ENCODE measurements at regions not wholly inside any gene's neighbourhood (a gene's known extent, or its start where the extent isn't known, plus 50 kb on each side); places are given as distances from the start of the nearest gene placed in this dataset.

DNA sequence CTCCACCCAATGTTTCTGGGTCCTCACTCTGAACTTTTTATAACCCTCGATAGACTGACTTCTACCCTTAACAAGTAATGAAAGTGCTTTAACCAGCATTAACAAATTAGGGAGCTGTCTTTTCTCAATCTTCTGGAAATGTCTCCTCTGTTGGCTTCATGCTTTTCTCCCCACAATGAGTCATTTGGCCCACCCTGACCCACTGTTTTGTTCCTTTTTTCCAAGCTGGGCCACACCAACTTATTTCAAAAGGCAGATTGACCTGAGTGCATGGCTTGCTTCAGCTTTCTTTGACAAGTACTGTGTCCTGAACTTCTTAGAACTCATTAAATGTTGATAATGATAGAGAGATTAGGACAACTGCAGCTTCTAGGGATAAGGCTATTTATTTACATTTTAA is 199.6 kb upstream of the SEMA6D start:
- TF ChIP-seq, protein P1, sequence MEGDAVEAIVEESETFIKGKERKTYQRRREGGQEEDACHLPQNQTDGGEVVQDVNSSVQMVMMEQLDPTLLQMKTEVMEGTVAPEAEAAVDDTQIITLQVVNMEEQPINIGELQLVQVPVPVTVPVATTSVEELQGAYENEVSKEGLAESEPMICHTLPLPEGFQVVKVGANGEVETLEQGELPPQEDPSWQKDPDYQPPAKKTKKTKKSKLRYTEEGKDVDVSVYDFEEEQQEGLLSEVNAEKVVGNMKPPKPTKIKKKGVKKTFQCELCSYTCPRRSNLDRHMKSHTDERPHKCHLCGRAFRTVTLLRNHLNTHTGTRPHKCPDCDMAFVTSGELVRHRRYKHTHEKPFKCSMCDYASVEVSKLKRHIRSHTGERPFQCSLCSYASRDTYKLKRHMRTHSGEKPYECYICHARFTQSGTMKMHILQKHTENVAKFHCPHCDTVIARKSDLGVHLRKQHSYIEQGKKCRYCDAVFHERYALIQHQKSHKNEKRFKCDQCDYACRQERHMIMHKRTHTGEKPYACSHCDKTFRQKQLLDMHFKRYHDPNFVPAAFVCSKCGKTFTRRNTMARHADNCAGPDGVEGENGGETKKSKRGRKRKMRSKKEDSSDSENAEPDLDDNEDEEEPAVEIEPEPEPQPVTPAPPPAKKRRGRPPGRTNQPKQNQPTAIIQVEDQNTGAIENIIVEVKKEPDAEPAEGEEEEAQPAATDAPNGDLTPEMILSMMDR (IDR thresholded peaks at IDR 0.05), result no peak
- no peak for ATAC-seq (ENCODE audit: poor library complexity)
- POLR2A ChIA-PET, result no interaction called here
- no peaks in the 10 kb centered on the region for H3K9me3 ChIP-seq (ENCODE audit: control insufficient read depth in 1 of 2, insufficient read depth in 1 of 2, low read length in 2 of 2)
- H3K4me3 ChIP-seq (ENCODE audit: low read length), result no peak overlapping the region
- H3K4me1 ChIP-seq (ENCODE audit: insufficient read depth, low read length), result no peaks in the 10 kb centered on the region
- Mint-ChIP-seq H3K9me3 (peaks cover 2% of the 10 kb centered on the region), H3K27ac (no peak overlapping the region), H3K4me3 (no peak overlapping the region), H3K36me3 (ENCODE audit: low read depth) (no peaks in the 10 kb centered on the region), H3K27me3 (no peaks in the 10 kb centered on the region), H3K4me1 (ENCODE audit: low read depth) (no peaks in the 10 kb centered on the region)
- H3K36me3 ChIP-seq (ENCODE audit: insufficient read depth, low read length), result no peaks in the 10 kb centered on the region
- no peak overlapping the region for H3K27ac ChIP-seq (ENCODE audit: low read depth in 1 of 2, low read length in 2 of 2)
- H3K27me3 ChIP-seq (ENCODE audit: control insufficient read depth in 1 of 2, insufficient read depth in 2 of 2, low read length in 2 of 2), result no peaks in the 10 kb centered on the region
- intact Hi-C loops (cut with DNase I, micrococcal nuclease), result no loop called here
- DNase-seq, result no peak
- CTCF ChIA-PET, result no interaction called here

DNA sequence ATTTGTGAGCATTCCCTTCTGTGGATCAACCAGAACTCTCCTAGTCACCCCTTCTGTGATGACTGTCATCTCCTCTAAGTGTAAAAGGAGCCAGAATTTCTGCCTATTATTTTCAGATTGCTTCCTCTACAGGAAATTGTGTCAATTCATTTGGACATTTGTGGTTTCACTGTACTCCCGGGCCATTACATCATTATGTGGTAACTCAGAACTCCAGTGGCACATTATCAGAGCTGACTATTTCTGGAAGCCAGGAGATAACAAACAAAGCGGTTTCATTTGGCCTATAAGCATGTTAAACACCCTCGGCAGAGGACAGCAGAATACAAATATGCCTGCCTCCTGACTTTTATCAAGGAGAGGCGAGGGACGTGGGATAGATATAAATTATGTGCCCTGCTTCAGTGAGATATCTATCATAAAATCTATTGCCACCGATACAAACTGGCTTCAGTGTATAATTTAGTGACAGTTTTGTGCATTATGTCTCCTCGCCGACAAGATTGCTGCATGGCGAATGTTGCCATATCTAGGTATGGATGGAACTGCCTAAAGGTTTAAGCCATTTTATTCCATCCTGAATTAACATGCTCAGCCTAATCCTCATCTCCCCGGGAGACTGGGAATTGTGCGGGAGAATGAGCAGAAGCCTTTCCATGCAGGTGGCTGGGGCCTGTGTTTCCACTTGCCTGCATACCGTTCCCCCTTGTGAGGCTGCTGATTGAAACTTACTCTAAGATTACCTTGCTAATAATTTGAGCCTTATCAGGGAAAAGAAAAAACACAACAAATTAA is 193.4 kb upstream of the SEMA6D start:
- Mint-ChIP-seq H3K27ac (no peak overlapping the region), H3K9me3 (peaks cover 2% of the 10 kb centered on the region), H3K36me3 (ENCODE audit: low read depth) (no peaks in the 10 kb centered on the region), H3K4me1 (ENCODE audit: low read depth) (no peaks in the 10 kb centered on the region), H3K4me3 (no peak overlapping the region), H3K27me3 (no peaks in the 10 kb centered on the region)
- POLR2A ChIA-PET, result no interaction called here
- Histone ChIP-seq H3K4me1 (ENCODE audit: insufficient read depth, low read length) (no peaks in the 10 kb centered on the region), H3K9me3 (ENCODE audit: control insufficient read depth in 1 of 2, insufficient read depth in 1 of 2, low read length in 2 of 2) (peaks cover 0 to 4% of the 10 kb centered on the region in 2 experiments), H3K36me3 (ENCODE audit: insufficient read depth, low read length) (no peaks in the 10 kb centered on the region), H3K4me3 (ENCODE audit: low read length) (no peak overlapping the region), H3K27me3 (ENCODE audit: control insufficient read depth in 1 of 2, insufficient read depth in 2 of 2, low read length in 2 of 2) (no peaks in the 10 kb centered on the region), H3K27ac (ENCODE audit: low read depth in 1 of 2, low read length in 2 of 2) (no peak overlapping the region)
- TF ChIP-seq, protein P1 (IDR thresholded peaks at IDR 0.05), result no peak
- intact Hi-C loops (cut with DNase I, micrococcal nuclease), result no loop called here
- DNase-seq (peak in 1 of 14 experiments; percentile 8), ATAC-seq (ENCODE audit: poor library complexity) (no peak)
- CTCF ChIA-PET, result no interaction called here

DNA sequence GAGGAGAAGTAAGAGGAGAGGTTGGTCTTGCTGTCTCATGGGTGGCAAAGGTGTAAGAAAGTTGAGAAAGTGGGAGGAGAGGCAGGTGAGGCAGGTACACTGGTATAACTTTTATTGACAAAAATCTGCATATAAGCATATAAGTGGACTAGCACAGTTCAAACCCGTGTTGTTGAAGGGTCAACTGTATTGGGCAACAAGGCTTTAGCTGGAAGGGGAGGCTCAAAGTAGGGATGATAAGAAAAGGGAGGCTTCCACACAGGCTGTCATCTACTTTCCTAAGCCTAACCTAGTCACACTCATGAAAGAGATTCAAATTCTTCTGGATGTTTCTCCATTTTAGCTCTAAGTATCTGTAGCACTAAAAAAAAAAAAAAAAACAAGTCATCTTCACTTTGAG is 188.1 kb upstream of the SEMA6D start:
- H3K4me3 ChIP-seq (ENCODE audit: low read length), result no peak overlapping the region
- no peaks in the 10 kb centered on the region for H3K4me1 ChIP-seq (ENCODE audit: insufficient read depth, low read length)
- intact Hi-C loops (cut with DNase I, micrococcal nuclease), result no loop called here
- Mint-ChIP-seq H3K27ac (no peak overlapping the region), H3K9me3 (peaks cover 6% of the 10 kb centered on the region), H3K36me3 (ENCODE audit: low read depth) (no peaks in the 10 kb centered on the region), H3K4me3 (no peak overlapping the region), H3K4me1 (ENCODE audit: low read depth) (no peaks in the 10 kb centered on the region), H3K27me3 (no peaks in the 10 kb centered on the region)
- TF ChIP-seq, protein P1 (IDR thresholded peaks at IDR 0.05), result no peak
- DNase-seq (no peak), ATAC-seq (ENCODE audit: poor library complexity) (no peak)
- H3K9me3 ChIP-seq (ENCODE audit: control insufficient read depth in 1 of 2, insufficient read depth in 1 of 2, low read length in 2 of 2), result peaks cover 0 to 7% of the 10 kb centered on the region in 2 experiments
- ChIA-PET POLR2A (no interaction called here), CTCF (no interaction called here)
- no peaks in the 10 kb centered on the region for H3K36me3 ChIP-seq (ENCODE audit: insufficient read depth, low read length)
- no peak overlapping the region for H3K27ac ChIP-seq (ENCODE audit: low read depth in 1 of 2, low read length in 2 of 2)
- no peaks in the 10 kb centered on the region for H3K27me3 ChIP-seq (ENCODE audit: control insufficient read depth in 1 of 2, insufficient read depth in 2 of 2, low read length in 2 of 2)

Measured in CD4-positive, alpha-beta T cell (primary cell).